GM13976 (cell line): ENCODE measurements at regions not wholly inside any gene's neighbourhood (a gene's known extent, or its start where the extent isn't known, plus 50 kb on each side); places are given as distances from the start of the nearest gene placed in this dataset.
"Not testable (repeated sequence)": the region's sequence is repeated elsewhere in the genome, so short reads cannot be mapped to it uniquely, and the experiment has no call there.

Source experiments
- DNase-seq: peaks from one replicate; pipeline ENCODE4 v3.0.0; 2012; ENCODE audit warnings: low spot score
- CTCF ChIP-seq: IDR thresholded peaks from 2 replicates; pipeline ENCODE4 v1.5.1; 2012; ENCODE audit warnings: borderline replicate concordance, mild to moderate bottlenecking; ENCODE audit not compliant: insufficient read depth; ENCODE audit errors: extremely low read depth, missing control alignments, control extremely low read depth
- in situ Hi-C: fragments of 300-500 bp; cut with MboI; formaldehyde crosslinking; loops from one replicate; pipeline ENCODE4 v1.12.0; 2022; ENCODE audit warnings: low sequenced_read_pairs, mixed read lengths, inconsistent platforms; ENCODE audit not compliant: unreplicated experiment

GRCh38 chr3:103532986-103533385, 1098.2 kb downstream of the ZPLD1 start:
- TF ChIP-seq CTCF = no peak
- no peak for DNase-seq
- in situ Hi-C loops = no loop called here

GRCh38 chr3:103554451-103554850, 1119.6 kb downstream of the ZPLD1 start:
- TF ChIP-seq CTCF = no peak
- in situ Hi-C loops = no loop called here
- no peak for DNase-seq

- in situ Hi-C loops, DNase-seq: not testable (repeated sequence)
Observed at GRCh38 chr3:103564116-103564515, 1129.3 kb downstream of the ZPLD1 start.

GRCh38 chr3:103585809-103586208, 1151.0 kb downstream of the ZPLD1 start:
- no peak for TF ChIP-seq CTCF
- in situ Hi-C loops = no loop called here
- no peak for DNase-seq

GRCh38 chr3:103589770-103590169, 1155.0 kb downstream of the ZPLD1 start:
- no peak for TF ChIP-seq CTCF
- in situ Hi-C loops = no loop called here
- no peak for DNase-seq

- in situ Hi-C loops = no loop called here
- DNase-seq = no peak
- no peak for TF ChIP-seq CTCF
Observed at GRCh38 chr3:103600844-103601243, 1166.0 kb downstream of the ZPLD1 start.

GRCh38 chr3:103601666-103602065, 1166.9 kb downstream of the ZPLD1 start:
- TF ChIP-seq CTCF = no peak
- in situ Hi-C loops = no loop called here
- DNase-seq = no peak
